B cell (primary cell): ENCODE measurements at regions not wholly inside any gene's neighbourhood (a gene's known extent, or its start where the extent isn't known, plus 50 kb on each side); places are given as distances from the start of the nearest gene placed in this dataset.

ENCODE experiments used
- ATAC-seq: fragments of 200-7000 bp; cut with Tn5 transposase; one replicate; pipeline ENCODE4 v1.10.0; 2021; ENCODE audit warnings: low read depth, mild to moderate bottlenecking, moderate number of reproducible peaks, moderate library complexity
- CTCF ChIA-PET: fragments of 350-600 bp; sonication (Branson Sonifier 250); formaldehyde crosslinking; loops from one replicate; lab custom pipeline; 2021; ENCODE audit warnings: antibody characterized with exemption, inconsistent platforms; lab: Charles Lee
- POLR2A ChIA-PET: fragments of 350-600 bp; sonication (Branson Sonifier 250); formaldehyde crosslinking; loops from one replicate; lab custom pipeline; 2021; ENCODE audit warnings: antibody characterized with exemption; lab: Charles Lee
- DNase-seq: peaks from one replicate; pipeline ENCODE4 v3.0.0; 2013
- H2AFZ ChIP-seq: 2 replicates; pipeline ENCODE4 v1.6.1; 2012; ENCODE audit warnings: mild to moderate bottlenecking, low read depth, low read length; ENCODE audit not compliant: insufficient read depth, poor library complexity, severe bottlenecking
- H3K27ac ChIP-seq, 2 donors: 1 replicate in 1 of 2; 2 replicates in 1 of 2; pipeline ENCODE4 v1.5.1; 2012 to 2013; ENCODE audit warnings: low read length in 2 of 2, mild to moderate bottlenecking in 2 of 2, moderate library complexity in 1 of 2
- H3K27me3 ChIP-seq, 4 experiments: fragments of 200-600 bp in 1 of 4; sonication (generic) in 1 of 4; replicated peaks in 1 of 4; 1 replicate in 2 of 4; 2 replicates in 2 of 4; pipeline versions ENCODE4 v1.6.1 to v1.7.0; 2013 to 2016; ENCODE audit warnings: low read length in 3 of 4, mild to moderate bottlenecking in 2 of 4, mixed read lengths in 1 of 4, moderate library complexity in 1 of 4; ENCODE audit not compliant: insufficient read depth in 4 of 4, control insufficient read depth in 3 of 4; ENCODE audit errors: control extremely low read depth in 1 of 4
- H3K36me3 ChIP-seq, 2 experiments: replicated peaks in 1 of 2; 1 replicate in 1 of 2; 2 replicates in 1 of 2; pipeline versions ENCODE4 v1.6.1 to v1.7.1; 2013; ENCODE audit warnings: low read length in 1 of 2; ENCODE audit not compliant: insufficient read depth in 2 of 2, control insufficient read depth in 1 of 2; ENCODE audit errors: control extremely low read depth in 1 of 2, extremely low read depth in 1 of 2
- H3K4me1 ChIP-seq, 2 donors: fragments of 200-600 bp in 1 of 2; sonication (generic) in 1 of 2; 1 replicate in 1 of 2; 2 replicates in 1 of 2; pipeline versions ENCODE4 v1.5.1 to v1.6.1; 2013 to 2017; ENCODE audit warnings: low read length in 2 of 2; ENCODE audit not compliant: control insufficient read depth in 2 of 2, insufficient read depth in 2 of 2
- H3K4me2 ChIP-seq: replicated peaks from 2 replicates; pipeline ENCODE3; 2012; ENCODE audit warnings: mild to moderate bottlenecking, low read depth, low read length; ENCODE audit not compliant: poor library complexity, severe bottlenecking
- H3K4me3 ChIP-seq, 5 experiments: fragments of 200-600 bp in 1 of 5; sonication (generic) in 1 of 5; 1 replicate in 3 of 5; 2 replicates in 2 of 5; pipeline versions ENCODE4 v1.5.1 to v1.7.0; 2011 to 2016; ENCODE audit warnings: low read length in 4 of 5, mild to moderate bottlenecking in 4 of 5, low read depth in 2 of 5, control low read depth in 1 of 5, moderate library complexity in 1 of 5; ENCODE audit not compliant: insufficient read depth in 1 of 5; ENCODE audit errors: control extremely low read depth in 1 of 5, extremely low read depth in 1 of 5
- H3K79me2 ChIP-seq: fragments of 200-600 bp; sonication (generic); one replicate; pipeline ENCODE4 v1.6.0; 2016; ENCODE audit warnings: low read length; ENCODE audit not compliant: control insufficient read depth, insufficient read depth
- H3K9ac ChIP-seq: fragments of 200-600 bp; sonication (generic); 2 replicates; pipeline ENCODE4 v1.6.1; 2017; ENCODE audit warnings: mild to moderate bottlenecking, low read length, moderate library complexity
- H3K9me3 ChIP-seq, 3 donors: one replicate each; pipeline versions ENCODE4 v1.6.1 to v1.7.1; 2013; ENCODE audit warnings: low read length in 2 of 3; ENCODE audit not compliant: control insufficient read depth in 2 of 3, insufficient read depth in 1 of 3; ENCODE audit errors: control extremely low read depth in 1 of 3
- H4K20me1 ChIP-seq: 2 replicates; pipeline ENCODE4 v1.6.0; 2012; ENCODE audit warnings: mild to moderate bottlenecking, low read length; ENCODE audit not compliant: insufficient read depth, control insufficient read depth, poor library complexity, severe bottlenecking
- H3K27ac Mint-ChIP-seq: one replicate; pipeline ENCODE4 v1.8.0; 2021; ENCODE audit warnings: mixed read lengths
- H3K27me3 Mint-ChIP-seq: one replicate; pipeline ENCODE4 v1.8.0; 2021; ENCODE audit warnings: mixed read lengths
- H3K4me1 Mint-ChIP-seq: one replicate; pipeline ENCODE4 v1.8.0; 2021; ENCODE audit warnings: mixed read lengths
- H3K4me3 Mint-ChIP-seq: one replicate; pipeline ENCODE4 v1.8.0; 2021; ENCODE audit warnings: mixed read lengths
- H3K9me3 Mint-ChIP-seq: one replicate; pipeline ENCODE4 v1.8.0; 2022; ENCODE audit warnings: mixed read lengths; ENCODE audit not compliant: insufficient read depth
- CTCF ChIP-seq: fragments of 200-600 bp; IDR thresholded peaks from one replicate; pipeline ENCODE4 v1.8.0; 2022; ENCODE audit warnings: antibody characterized with exemption, mild to moderate bottlenecking
- EZH2 ChIP-seq: IDR thresholded peaks from 2 replicates; pipeline ENCODE4 v1.6.1; 2012; ENCODE audit warnings: borderline replicate concordance, low read depth, mild to moderate bottlenecking, moderate library complexity, low read length; ENCODE audit not compliant: insufficient read depth, poor library complexity, severe bottlenecking
- WGBS: methylation state at CpG from one replicate; pipeline ENCODE4 v1.1.5; 2013; ENCODE audit warnings: missing lambda C conversion rate; ENCODE audit not compliant: insufficient coverage; 5-methylcytosine and 5-hydroxymethylcytosine counted together
- intact Hi-C: fragments of 100-400 bp; cut with micrococcal nuclease; formaldehyde crosslinking; loops from one replicate; pipeline ENCODE4 v1.10.0; 2022

DNA sequence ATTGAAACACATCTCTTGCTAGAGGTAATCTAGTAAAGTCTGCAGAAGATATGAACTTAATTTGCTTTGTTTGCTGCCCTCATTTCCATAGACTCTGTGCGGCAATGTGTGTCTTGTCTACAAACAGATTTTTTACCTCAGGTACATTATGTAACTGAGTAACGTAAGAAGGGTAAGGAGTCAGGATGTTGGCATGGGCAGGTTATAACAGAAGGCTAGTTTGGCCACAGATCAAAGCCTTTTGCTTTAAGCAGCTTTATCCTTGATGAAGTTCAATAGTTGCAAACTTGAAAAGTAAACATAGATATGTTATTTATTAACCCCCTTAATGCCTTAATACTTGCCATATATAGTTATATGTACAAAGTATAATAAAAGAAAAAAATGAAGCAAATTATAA is 391.6 kb upstream of the FKBP1C start:
- Histone ChIP-seq H3K9me3 (peaks cover 0 to 8% (median 0%) of the 10 kb centered on the region in 3 donors), H3K79me2 (no peaks in the 10 kb centered on the region), H3K27me3 (no peaks in the 10 kb centered on the region), H3K9ac (no peak overlapping the region), H2AFZ (no peak overlapping the region), H3K27ac (no peak overlapping the region), H3K4me3 (no peak overlapping the region), H3K4me2 (no peak overlapping the region), H3K4me1 (no peaks in the 10 kb centered on the region), H4K20me1 (no peaks in the 10 kb centered on the region), H3K36me3 (no peaks in the 10 kb centered on the region)
- CTCF ChIA-PET, result no interaction called here
- WGBS, result 100% methylated on average over 1 of the region's 2 CpGs
- H3K9me3 Mint-ChIP-seq, result peaks cover 2% of the 10 kb centered on the region
- POLR2A ChIA-PET, result no interaction called here
- H3K27me3 Mint-ChIP-seq, result no peaks in the 10 kb centered on the region
- no peak overlapping the region for H3K4me3 Mint-ChIP-seq
- TF ChIP-seq EZH2, result no peak
- no peak for TF ChIP-seq CTCF
- H3K4me1 Mint-ChIP-seq, result no peaks in the 10 kb centered on the region
- DNase-seq, result no peak
- no peak for ATAC-seq
- no peak overlapping the region for H3K27ac Mint-ChIP-seq
- intact Hi-C loops, result no loop called here

- Histone ChIP-seq H4K20me1 (no peaks in the 10 kb centered on the region), H2AFZ (no peak overlapping the region), H3K4me2 (no peak overlapping the region), H3K27ac (no peak overlapping the region), H3K79me2 (no peaks in the 10 kb centered on the region), H3K9ac (no peak overlapping the region), H3K4me3 (no peak overlapping the region), H3K9me3 (no peaks in the 10 kb centered on the region), H3K27me3 (no peaks in the 10 kb centered on the region), H3K4me1 (no peaks in the 10 kb centered on the region), H3K36me3 (no peaks in the 10 kb centered on the region)
- WGBS, result no CpG with 5 or more reads among the region's 1 CpG
- no peaks in the 10 kb centered on the region for H3K27me3 Mint-ChIP-seq
- ChIA-PET CTCF (no interaction called here), POLR2A (no interaction called here)
- H3K27ac Mint-ChIP-seq, result no peak overlapping the region
- ATAC-seq, result no peak
- no peak for DNase-seq
- no peaks in the 10 kb centered on the region for H3K4me1 Mint-ChIP-seq
- intact Hi-C loops, result no loop called here
- TF ChIP-seq EZH2 (no peak), CTCF (no peak)
- H3K4me3 Mint-ChIP-seq, result no peak overlapping the region
- H3K9me3 Mint-ChIP-seq, result no peaks in the 10 kb centered on the region
These were observed 402.5 kb upstream of the FKBP1C start for GRCh38 chr6:62808565-62809293.
